ENCODE measurements at regions not wholly inside any gene's neighbourhood (a gene's known extent, or its start where the extent isn't known, plus 50 kb on each side); places are given as distances from the start of the nearest gene placed in this dataset.

DNA sequence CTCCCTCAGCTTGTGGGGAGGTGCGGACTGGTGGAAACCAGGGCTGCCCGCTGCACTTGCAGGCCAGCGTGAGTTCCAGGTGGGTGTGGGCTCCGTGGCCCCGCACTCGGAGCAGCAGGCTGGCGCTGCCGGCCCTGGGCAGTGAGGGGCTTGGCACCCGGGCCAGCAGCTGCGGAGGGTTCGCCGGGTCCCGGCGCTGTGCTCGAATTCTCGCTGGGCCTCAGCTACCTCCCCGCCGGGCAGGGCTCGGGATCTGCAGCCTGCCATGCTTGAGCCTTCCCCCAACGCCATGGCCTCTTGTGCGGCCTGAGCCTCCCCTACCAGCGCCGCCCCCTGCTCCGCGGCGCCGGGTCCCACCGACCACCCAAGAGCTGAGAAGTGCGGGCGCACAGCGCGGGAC, 71.6 kb upstream of the ADGRL1 start:
- TF ChIP-seq CTCF (IDR thresholded peaks at IDR 0.05) (no peak), POLR2A (IDR thresholded peaks at IDR 0.05) (no peak), POLR2AphosphoS5 (IDR thresholded peaks at IDR 0.05) (no peak)
